Endodermal cell (in vitro differentiated cells): ENCODE measurements at regions not wholly inside any gene's neighbourhood (a gene's known extent, or its start where the extent isn't known, plus 50 kb on each side); places are given as distances from the start of the nearest gene placed in this dataset.

Experiments
- DNase-seq: peaks from one replicate; pipeline ENCODE4 v3.0.0-alpha.2; 2017
- H3K27ac ChIP-seq: 2 replicates; pipeline ENCODE4 v1.5.1; 2013; ENCODE audit warnings: mild to moderate bottlenecking, low read depth, low read length, moderate library complexity
- H3K27me3 ChIP-seq: 2 replicates; pipeline ENCODE4 v1.6.1; 2013; ENCODE audit warnings: mild to moderate bottlenecking, low read length, moderate library complexity; ENCODE audit not compliant: insufficient read depth, control insufficient read depth, poor library complexity, severe bottlenecking
- H3K36me3 ChIP-seq: 2 replicates; pipeline ENCODE4 v1.7.0; 2013; ENCODE audit warnings: mild to moderate bottlenecking, low read length, moderate library complexity; ENCODE audit not compliant: control insufficient read depth, insufficient read depth
- H3K4me1 ChIP-seq: one replicate; pipeline ENCODE4 v1.7.0; 2013; ENCODE audit warnings: low read length; ENCODE audit not compliant: control insufficient read depth, insufficient read depth
- H3K4me3 ChIP-seq: 2 replicates; pipeline ENCODE4 v1.5.1; 2013; ENCODE audit warnings: mild to moderate bottlenecking, low read length, moderate library complexity
- H3K9ac ChIP-seq: 2 replicates; pipeline ENCODE4 v1.6.1; 2013; ENCODE audit warnings: mild to moderate bottlenecking, low read length, moderate library complexity; ENCODE audit not compliant: poor library complexity, severe bottlenecking; ENCODE audit errors: extremely low read depth
- H3K9me3 ChIP-seq: 2 replicates; pipeline ENCODE4 v1.6.1; 2013; ENCODE audit warnings: mild to moderate bottlenecking, low read length, moderate library complexity; ENCODE audit not compliant: control insufficient read depth
- H3K27ac Mint-ChIP-seq: 2 replicates; pipeline ENCODE4 v1.8.0; 2020; ENCODE audit warnings: mixed read lengths
- H3K27me3 Mint-ChIP-seq: 2 replicates; pipeline ENCODE4 v1.8.0; 2021; ENCODE audit warnings: mild to moderate bottlenecking, mixed read lengths; ENCODE audit not compliant: insufficient read depth
- H3K36me3 Mint-ChIP-seq: 2 replicates; pipeline ENCODE4 v1.8.0; 2020; ENCODE audit warnings: low read depth, mixed read lengths
- H3K4me1 Mint-ChIP-seq: 2 replicates; pipeline ENCODE4 v1.8.0; 2020; ENCODE audit warnings: mixed read lengths
- H3K4me3 Mint-ChIP-seq: 2 replicates; pipeline ENCODE4 v1.8.0; 2020; ENCODE audit warnings: mild to moderate bottlenecking, moderate library complexity, mixed read lengths
- H3K9me3 Mint-ChIP-seq: 2 replicates; pipeline ENCODE4 v1.8.0; 2020; ENCODE audit warnings: mild to moderate bottlenecking, mixed read lengths
- CTCF ChIP-seq: fragments of 200-600 bp; sonication (generic); conservative IDR thresholded peaks from 2 replicates; pipeline ENCODE4 v1.5.0; 2021; ENCODE audit warnings: antibody characterized with exemption, mild to moderate bottlenecking
- WGBS, 2 experiments: methylation state at CpG; one replicate each; pipeline versions ENCODE4 v1.1.5 to v1.1.7; 2013; ENCODE audit warnings: missing lambda C conversion rate in 2 of 2, mixed read lengths in 1 of 2; ENCODE audit not compliant: insufficient coverage in 1 of 2, insufficient read length in 1 of 2; 5-methylcytosine and 5-hydroxymethylcytosine counted together

GRCh38 chr2:64394153-64394552 lies 59.8 kb upstream of the LGALSL start:
- H3K36me3 Mint-ChIP-seq = no peaks in the 10 kb centered on the region
- no peak overlapping the region for H3K4me3 Mint-ChIP-seq
- H3K36me3 ChIP-seq = no peaks in the 10 kb centered on the region
- peaks cover 12% of the 10 kb centered on the region for H3K27me3 Mint-ChIP-seq
- peaks cover 17% of the 10 kb centered on the region for H3K9me3 ChIP-seq
- WGBS, 2 experiments = 94 to 98% methylated on average over 3 of the region's 3 CpGs
- H3K4me3 ChIP-seq = no peak overlapping the region
- no peak for TF ChIP-seq CTCF
- no peak for DNase-seq
- peaks cover 19% of the 10 kb centered on the region for H3K4me1 Mint-ChIP-seq
- H3K27ac ChIP-seq = no peak overlapping the region
- no peak overlapping the region for H3K27ac Mint-ChIP-seq
- no peak overlapping the region for H3K9ac ChIP-seq
- peaks cover 9% of the 10 kb centered on the region for H3K4me1 ChIP-seq
- H3K27me3 ChIP-seq = no peaks in the 10 kb centered on the region
- peaks cover 16% of the 10 kb centered on the region for H3K9me3 Mint-ChIP-seq

GRCh38 chr2:64396001-64396400 lies 58.0 kb upstream of the LGALSL start:
- 97 to 100% methylated on average over 3 to 5 of the region's 5 CpGs for WGBS, 2 experiments
- peaks cover 18% of the 10 kb centered on the region for H3K27me3 Mint-ChIP-seq
- Histone ChIP-seq H3K9ac (no peak overlapping the region), H3K27me3 (no peaks in the 10 kb centered on the region), H3K4me1 (peaks cover 15% of the 10 kb centered on the region), H3K4me3 (no peak overlapping the region), H3K9me3 (peaks cover 3% of the 10 kb centered on the region), H3K36me3 (no peaks in the 10 kb centered on the region), H3K27ac (no peak overlapping the region)
- no peak overlapping the region for H3K4me3 Mint-ChIP-seq
- H3K36me3 Mint-ChIP-seq = no peaks in the 10 kb centered on the region
- peaks cover 30% of the 10 kb centered on the region for H3K4me1 Mint-ChIP-seq
- DNase-seq = no peak
- no peak overlapping the region for H3K27ac Mint-ChIP-seq
- no peak for TF ChIP-seq CTCF
- H3K9me3 Mint-ChIP-seq = peaks cover 6% of the 10 kb centered on the region

- H3K27me3 Mint-ChIP-seq = peaks cover 18% of the 10 kb centered on the region
- no peak for TF ChIP-seq CTCF
- Histone ChIP-seq H3K36me3 (no peaks in the 10 kb centered on the region), H3K9me3 (no peaks in the 10 kb centered on the region), H3K4me3 (no peak overlapping the region), H3K4me1 (peaks cover 21% of the 10 kb centered on the region), H3K27me3 (no peaks in the 10 kb centered on the region), H3K27ac (no peak overlapping the region), H3K9ac (no peak overlapping the region)
- no peak overlapping the region for H3K27ac Mint-ChIP-seq
- WGBS, 2 experiments = 91 to 100% methylated on average over 1 to 2 of the region's 2 CpGs
- H3K9me3 Mint-ChIP-seq = peaks cover 3% of the 10 kb centered on the region
- peaks cover 33% of the 10 kb centered on the region for H3K4me1 Mint-ChIP-seq
- DNase-seq = no peak
- no peak overlapping the region for H3K4me3 Mint-ChIP-seq
- H3K36me3 Mint-ChIP-seq = no peaks in the 10 kb centered on the region
These were observed 57.4 kb upstream of the LGALSL start for GRCh38 chr2:64396551-64396950.
